ENCODE measurements at regions not wholly inside any gene's neighbourhood (a gene's known extent, or its start where the extent isn't known, plus 50 kb on each side); places are given as distances from the start of the nearest gene placed in this dataset.

- TF ChIP-seq CTCF (IDR thresholded peaks at IDR 0.05; ENCODE audit: low read depth, low read length, missing input control) (no peak), REST (IDR thresholded peaks at IDR 0.05) (no peak)
These were observed 184.8 kb upstream of the C1orf174 start for GRCh38 chr1:4084896-4085295.
